HL-60/S4 treated with retinoic acid at 250 ng/mL for 4 days and 3 days (cell line): ENCODE measurements at regions not wholly inside any gene's neighbourhood (a gene's known extent, or its start where the extent isn't known, plus 50 kb on each side); places are given as distances from the start of the nearest gene placed in this dataset.
"Not testable (repeated sequence)": the region's sequence is repeated elsewhere in the genome, so short reads cannot be mapped to it uniquely, and the experiment has no call there.

Experiments used
- in situ Hi-C: fragments of 300-500 bp; cut with MboI; formaldehyde crosslinking; loops from 2 replicates; pipeline ENCODE4 v1.7.0; 2022; ENCODE audit warnings: low sequenced_read_pairs

GRCh38 chr3:177687291-177687690 is 490.0 kb upstream of the TBL1XR1 start:
- in situ Hi-C loops = no loop called here

GRCh38 chr3:177688152-177688551 is 490.9 kb upstream of the TBL1XR1 start:
- in situ Hi-C loops = no loop called here

GRCh38 chr3:177689077-177689476 is 491.8 kb upstream of the TBL1XR1 start:
- in situ Hi-C loops = no loop called here

GRCh38 chr3:177689869-177690268 is 492.6 kb upstream of the TBL1XR1 start:
- in situ Hi-C loops = no loop called here

- in situ Hi-C loops = no loop called here
Measured at GRCh38 chr3:177690306-177690705, 493.0 kb upstream of the TBL1XR1 start.

GRCh38 chr3:177692304-177692975 is 495.2 kb upstream of the TBL1XR1 start:
- in situ Hi-C loops = no loop called here

GRCh38 chr3:177693616-177694264 is 496.5 kb upstream of the TBL1XR1 start:
- in situ Hi-C loops = no loop called here

GRCh38 chr3:177694316-177694715 is 497.0 kb upstream of the TBL1XR1 start:
- in situ Hi-C loops = no loop called here

GRCh38 chr3:177694951-177695350 is 497.7 kb upstream of the TBL1XR1 start:
- in situ Hi-C loops = no loop called here

- in situ Hi-C loops = no loop called here
Measured at GRCh38 chr3:177700117-177700516, 502.8 kb upstream of the TBL1XR1 start.

- in situ Hi-C loops = no loop called here
Measured at GRCh38 chr3:177703788-177704187, 506.5 kb upstream of the TBL1XR1 start.

- in situ Hi-C loops = no loop called here
Measured at GRCh38 chr3:177705976-177706823, 508.9 kb upstream of the TBL1XR1 start.

GRCh38 chr3:177709470-177709869 is 512.2 kb upstream of the TBL1XR1 start:
- in situ Hi-C loops = not testable (repeated sequence)

GRCh38 chr3:177710506-177710905 is 513.2 kb upstream of the TBL1XR1 start:
- in situ Hi-C loops = no loop called here

GRCh38 chr3:177711637-177712036 is 514.4 kb upstream of the TBL1XR1 start:
- in situ Hi-C loops = no loop called here

GRCh38 chr3:177713928-177714900 is 516.9 kb upstream of the TBL1XR1 start:
- in situ Hi-C loops = no loop called here

GRCh38 chr3:177714945-177715344 is 517.7 kb upstream of the TBL1XR1 start:
- in situ Hi-C loops = no loop called here

GRCh38 chr3:177715980-177716379 is 518.7 kb upstream of the TBL1XR1 start:
- in situ Hi-C loops = no loop called here

GRCh38 chr3:177720927-177721326 is 523.6 kb upstream of the TBL1XR1 start:
- in situ Hi-C loops = not testable (repeated sequence)
